Endothelial cell of hepatic sinusoid (primary cell): ENCODE measurements at regions not wholly inside any gene's neighbourhood (a gene's known extent, or its start where the extent isn't known, plus 50 kb on each side); places are given as distances from the start of the nearest gene placed in this dataset.
"Not testable (repeated sequence)": the region's sequence is repeated elsewhere in the genome, so short reads cannot be mapped to it uniquely, and the experiment has no call there.

Experiments used
- in situ Hi-C: cut with HindIII; loops from 2 replicates; pipeline ENCODE4 v1.10.0; 2017; ENCODE audit warnings: low sequenced_read_pairs

DNA sequence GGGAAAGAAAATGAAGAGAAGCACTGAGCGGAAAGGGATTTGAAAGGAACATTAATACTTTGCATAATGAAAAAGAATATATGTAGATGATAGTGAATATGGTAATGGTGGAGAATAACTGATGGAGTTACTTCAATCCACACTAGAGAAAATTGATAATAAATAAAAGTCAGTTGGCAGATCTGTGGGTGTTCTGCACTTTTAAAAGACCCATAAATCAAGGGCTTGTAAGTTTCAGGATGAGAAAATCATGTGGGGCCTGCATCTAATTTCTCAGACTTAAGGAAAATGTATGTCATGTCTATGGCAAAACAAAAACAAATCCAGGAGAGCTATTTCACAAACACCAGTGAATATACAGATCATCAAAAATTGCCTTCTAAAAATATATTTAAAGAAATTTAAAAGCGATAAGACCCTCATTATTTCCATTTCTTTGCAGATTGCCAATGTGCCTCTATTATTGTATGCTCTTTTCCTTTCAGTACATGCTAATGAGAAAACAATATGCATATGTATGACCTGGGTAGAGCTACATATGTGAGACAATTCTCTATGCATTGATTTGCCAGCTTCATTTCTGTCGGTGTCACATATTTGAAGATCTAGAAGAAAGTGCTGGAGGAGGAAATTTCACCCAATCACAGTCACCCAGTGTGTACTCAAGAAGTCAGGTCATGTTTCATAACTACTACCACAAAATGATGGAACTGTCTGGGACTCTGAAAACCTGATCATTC is 269.9 kb upstream of the PDZRN3 start:
- in situ Hi-C loops, result no loop called here

DNA sequence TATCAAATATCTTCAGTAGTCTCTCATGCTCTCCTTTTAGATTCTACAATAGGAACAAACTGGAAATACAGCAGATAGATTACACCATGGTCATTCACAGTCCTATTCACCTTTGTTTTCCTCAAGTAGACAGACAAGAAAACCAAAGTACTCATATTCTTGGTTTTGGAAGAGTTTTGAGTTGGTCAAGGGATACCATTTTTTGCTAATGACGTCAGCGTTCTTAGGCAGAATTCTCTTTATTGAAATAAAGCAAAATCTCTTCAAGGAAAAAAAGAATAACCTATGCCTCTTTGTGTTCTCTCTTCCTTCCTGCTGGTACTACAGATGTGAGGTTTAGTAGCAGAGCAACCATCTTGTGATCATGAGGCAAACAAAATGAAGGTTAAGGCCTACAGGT is 268.3 kb upstream of the PDZRN3 start:
- in situ Hi-C loops, result no loop called here

DNA sequence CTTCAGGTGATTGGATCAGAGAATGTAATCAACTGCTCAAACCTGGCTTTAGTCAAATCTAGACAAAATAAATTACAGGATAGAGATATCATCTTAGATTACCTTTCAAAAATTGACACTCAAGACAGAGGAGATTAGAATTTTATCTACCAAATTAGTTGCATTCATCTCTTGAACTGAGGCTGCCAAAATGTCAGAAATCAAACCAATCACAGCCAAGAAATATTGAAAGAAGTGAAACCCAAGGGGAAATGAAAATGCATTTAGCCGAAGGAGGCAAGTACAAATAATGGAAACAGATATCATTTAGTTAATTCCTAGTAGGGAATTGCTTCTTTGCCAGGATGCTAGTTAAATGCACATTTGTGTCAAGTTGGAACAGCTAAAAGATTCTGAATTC is 261.1 kb upstream of the PDZRN3 start:
- in situ Hi-C loops, result no loop called here

DNA sequence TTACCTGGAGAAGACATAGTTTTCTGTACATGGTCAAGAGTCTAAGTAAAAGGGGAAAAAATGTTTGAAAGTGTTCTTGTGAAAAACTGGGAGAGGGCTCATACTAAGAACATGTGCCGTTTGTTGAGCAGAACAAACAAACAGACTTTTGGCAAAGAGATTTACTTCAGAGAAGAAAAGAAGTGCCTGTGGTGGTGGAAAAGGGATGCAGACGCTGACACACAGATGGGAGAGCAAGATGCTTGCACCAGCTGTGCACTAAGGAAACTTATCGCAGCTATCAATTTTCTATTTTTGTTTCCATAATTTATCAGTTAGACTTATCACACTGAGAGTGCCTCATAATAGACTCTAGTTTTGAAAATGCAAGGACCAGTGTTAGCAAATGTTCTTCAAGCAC is 259.6 kb upstream of the PDZRN3 start:
- in situ Hi-C loops, result no loop called here

DNA sequence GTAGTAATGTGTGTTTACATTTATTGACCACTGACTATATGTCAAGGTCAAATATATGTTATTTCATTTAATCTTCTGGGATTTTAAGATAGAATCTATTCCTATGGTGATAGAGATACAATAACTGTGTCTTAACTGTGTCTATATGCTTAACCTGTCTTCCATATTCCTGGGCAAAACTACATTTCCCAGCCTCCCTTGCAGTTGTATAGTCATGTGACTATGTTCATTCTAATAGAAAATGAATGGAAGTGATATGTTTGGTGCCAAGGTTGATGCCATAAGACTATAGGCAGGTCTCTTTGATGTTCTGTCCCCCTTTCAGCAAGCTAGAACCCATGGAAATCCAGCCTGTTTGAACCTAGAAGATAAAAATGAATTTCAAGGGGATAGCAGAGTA is 258.8 kb upstream of the PDZRN3 start:
- in situ Hi-C loops, result no loop called here

DNA sequence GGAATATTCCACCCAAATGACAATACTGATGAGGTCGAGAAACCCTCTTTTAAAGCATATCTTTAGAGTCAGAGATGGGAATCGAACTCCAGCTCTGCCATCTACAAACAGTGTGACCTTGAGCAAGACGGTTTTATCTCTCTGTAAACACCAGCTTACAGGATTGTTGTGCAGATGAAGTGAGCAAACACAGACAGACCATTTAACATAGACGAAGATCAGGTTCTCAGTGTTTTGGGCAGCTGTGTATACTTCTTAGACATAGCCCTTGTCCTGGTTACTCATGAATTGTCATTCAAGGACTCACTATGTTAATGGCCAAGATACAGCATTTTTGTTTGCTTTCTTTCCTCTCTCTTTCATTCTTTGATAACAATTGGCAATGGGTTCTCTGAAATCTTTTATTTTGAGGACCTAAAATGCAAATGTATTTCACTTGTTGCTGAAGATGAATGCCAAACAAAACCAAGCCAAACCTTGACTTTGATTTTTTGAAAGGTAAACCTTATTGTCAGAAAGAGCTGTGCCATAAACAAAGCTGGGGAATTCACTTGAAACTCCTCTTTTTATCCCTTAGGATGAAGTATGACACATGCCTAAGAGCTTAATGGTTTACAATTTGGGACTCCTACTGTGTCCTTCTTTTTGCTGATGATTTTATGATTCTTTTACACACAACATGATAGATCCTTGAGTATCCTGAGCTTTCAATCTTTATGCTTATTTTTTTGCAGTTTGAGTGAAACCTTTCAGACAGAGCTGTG is 250.0 kb upstream of the PDZRN3 start:
- in situ Hi-C loops, result no loop called here

DNA sequence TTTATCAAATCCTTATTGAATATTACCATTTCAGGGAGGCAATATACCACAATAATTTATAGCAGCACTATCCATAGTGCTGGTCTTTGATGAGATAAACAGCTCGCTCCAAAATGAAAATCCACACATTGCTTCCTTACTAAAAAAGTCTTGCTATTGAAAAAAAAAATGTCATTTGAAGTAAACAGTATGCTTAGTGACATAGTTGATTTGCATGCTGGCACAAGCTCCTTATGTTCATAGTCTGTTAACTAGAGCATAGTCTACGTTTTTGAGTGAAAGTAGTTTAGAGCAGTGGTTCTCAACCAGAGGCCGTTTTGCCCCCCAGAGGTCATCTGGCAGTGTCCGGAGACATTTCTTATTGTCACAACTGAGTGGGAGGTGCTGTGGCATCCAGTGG is 249.4 kb upstream of the PDZRN3 start:
- in situ Hi-C loops, result no loop called here

DNA sequence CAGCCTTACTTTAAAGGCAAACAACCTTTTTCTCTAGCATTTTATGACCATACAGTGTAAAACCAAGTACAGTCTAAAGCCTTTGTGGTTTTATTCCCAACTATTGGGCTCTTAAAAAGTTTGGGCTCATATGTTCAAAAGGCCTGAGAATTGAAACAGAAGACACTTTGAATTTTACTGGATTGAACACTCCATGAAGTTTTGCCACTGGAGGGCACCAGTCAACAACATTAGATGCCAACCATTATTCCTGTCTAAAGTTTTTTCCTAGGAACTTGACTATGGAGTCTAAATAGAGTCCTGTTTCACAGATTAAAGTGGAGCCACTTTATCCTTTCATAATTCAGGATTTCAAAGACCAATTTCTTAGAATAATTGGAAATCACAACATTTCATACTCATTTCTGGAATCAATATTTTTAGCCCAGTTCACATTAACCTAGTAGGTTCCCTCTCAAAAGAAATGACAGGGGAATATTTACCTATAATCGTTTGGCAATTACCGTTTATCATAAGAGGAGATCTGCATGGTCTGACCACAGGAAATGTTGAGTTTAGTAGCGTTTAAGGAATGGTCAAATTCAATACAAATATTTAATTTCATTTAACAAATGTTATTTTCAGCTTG is 244.1 kb upstream of the PDZRN3 start:
- in situ Hi-C loops, result no loop called here

DNA sequence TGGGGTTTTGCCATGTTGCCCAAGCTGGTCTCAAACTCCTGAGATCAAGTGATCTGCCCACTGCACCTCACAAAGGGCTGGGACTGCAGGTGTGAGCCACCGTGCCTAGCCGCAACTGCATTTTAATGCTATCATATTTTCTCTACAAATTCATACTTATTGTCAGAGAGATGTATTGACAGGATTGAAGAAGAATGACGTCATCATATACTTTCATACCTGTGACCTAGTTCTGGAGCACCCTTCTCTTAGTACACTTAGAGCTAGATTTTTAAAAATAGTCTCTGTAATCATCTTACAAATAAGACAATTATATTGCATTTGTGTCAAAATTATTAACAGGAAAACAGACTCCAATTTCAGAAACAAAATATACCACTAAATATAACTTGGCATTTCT is 242.8 kb upstream of the PDZRN3 start:
- in situ Hi-C loops, result no loop called here

DNA sequence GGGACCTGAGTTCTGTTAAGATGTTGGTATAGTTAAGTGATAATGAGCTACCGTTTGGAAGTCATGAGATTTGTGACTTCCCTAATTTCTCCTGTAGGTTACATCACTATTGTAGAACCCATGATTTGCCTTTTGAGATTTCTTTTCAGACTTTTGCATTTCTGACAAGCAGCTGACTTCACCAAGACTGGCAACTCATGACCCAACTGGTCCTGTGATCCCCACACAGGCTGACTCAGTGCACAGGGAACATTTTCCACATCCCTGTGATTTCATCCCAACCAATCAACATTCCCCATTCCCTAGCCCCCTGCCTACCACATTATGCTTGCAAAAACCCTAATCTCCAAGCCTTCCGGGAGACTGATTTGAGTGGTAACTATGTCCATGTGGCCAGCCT is 242.1 kb upstream of the PDZRN3 start:
- in situ Hi-C loops, result no loop called here

DNA sequence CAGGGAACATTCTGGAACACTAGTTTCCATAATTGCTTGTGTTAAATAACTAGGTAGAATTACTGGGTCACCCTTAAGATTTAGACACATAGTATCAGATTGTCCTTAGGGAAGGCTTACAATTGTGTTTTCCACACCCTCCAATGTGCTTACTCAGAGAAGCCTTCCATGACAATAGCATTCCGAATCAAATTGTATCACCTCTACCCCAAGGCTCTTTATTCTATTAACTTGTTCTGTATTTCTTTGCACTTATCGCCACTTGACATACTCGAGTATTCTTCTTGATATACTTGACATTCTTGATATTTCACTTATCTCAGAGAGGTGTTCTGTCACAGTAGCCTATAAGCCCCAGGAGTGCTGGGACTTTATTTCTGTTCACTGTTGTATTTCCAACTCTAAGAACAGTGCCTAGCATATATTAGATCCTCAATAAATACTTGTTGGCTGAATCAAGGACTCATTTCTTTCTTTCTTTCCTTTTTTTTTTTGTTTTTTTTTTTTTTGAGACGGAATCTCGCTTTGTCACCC is 238.9 kb upstream of the PDZRN3 start:
- in situ Hi-C loops, result no loop called here

DNA sequence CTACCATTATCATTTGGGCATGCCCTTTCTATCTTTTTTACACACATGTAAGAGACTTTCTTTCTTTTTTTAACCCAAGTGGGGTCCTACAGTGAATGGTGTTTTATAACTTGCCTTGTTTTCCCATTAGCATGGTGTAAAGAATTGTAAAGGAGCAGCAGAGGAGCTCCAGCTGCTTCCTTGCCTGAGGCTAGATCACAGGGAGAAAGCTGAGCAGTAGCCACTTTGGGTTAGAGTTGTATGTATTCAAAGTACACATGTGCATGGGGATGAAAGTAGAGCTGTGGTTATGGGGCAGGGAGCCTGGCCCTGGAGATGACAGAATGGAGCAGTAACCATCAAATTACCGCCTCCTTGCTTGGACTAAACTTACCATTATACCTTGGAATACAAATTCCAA is 231.1 kb upstream of the PDZRN3 start:
- in situ Hi-C loops, result no loop called here

DNA sequence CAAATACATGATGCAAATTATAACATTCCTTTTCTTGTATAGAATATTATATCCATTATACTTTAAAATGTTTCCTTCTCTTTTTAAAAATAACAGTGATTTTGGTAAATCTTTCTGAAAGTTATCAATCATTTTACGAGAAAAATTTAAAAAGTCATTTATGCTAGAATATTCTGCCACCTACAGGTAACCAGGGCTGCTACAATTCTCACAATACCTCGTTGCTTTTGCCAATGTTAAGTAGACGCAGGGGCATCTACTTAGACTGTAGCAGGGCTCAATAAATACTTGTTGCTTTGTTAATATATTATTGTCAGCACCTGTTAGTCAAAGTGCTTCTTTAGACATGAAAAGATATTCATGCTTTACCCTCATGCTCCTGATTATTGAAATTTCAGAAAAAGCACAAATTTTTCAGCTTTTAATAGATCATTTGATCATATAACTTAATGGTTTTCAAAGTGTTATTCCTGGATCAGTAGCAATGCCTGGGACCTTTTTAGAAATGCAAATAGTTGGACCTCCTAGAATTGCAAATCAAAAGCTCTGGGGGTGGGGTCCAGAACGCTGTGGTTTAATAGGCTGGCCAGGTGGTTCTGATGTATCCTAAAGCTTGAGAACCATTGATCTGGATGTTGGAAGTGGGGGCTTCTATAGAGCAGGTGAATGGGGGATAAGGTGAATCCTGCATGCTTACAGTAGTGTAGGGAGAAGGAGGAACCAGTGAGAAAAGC is 223.6 kb upstream of the PDZRN3 start:
- in situ Hi-C loops, result no loop called here

DNA sequence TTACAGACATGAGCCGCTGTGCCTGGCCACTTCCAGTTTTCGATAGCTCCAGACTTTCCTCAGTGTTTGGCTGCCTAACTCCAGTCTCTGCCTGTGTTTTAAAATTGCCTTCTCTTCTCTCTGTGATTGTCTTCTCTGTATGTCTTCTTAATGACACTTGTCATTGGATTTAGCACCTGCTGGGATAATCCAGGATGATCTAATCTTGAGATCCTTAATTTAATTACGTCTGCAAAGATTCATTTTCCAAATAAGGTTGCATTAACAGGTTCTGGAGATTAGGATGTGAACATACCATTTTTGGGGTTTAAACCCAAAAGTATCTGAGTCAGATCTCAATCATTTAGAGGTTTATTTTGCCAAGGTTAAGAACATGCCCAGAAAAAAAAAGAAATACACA is 222.2 kb upstream of the PDZRN3 start:
- in situ Hi-C loops, result no loop called here

DNA sequence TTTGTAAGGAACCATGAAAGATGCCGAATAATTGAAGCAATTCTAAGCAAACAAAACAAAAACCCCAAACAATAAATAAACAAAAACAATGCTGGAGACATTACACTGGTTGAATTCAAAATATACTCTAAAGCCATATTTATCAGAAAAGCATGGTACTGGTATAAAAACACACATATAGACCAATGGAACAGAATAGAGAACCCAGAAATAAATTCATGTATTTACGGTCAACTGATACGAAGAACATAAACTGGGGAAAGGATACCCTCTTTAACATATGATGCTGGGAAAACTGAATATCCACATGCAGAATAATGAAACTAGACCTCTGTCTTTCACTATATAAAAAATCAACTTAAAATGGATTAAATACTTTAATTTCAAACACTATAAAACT is 214.3 kb upstream of the PDZRN3 start:
- in situ Hi-C loops, result no loop called here

DNA sequence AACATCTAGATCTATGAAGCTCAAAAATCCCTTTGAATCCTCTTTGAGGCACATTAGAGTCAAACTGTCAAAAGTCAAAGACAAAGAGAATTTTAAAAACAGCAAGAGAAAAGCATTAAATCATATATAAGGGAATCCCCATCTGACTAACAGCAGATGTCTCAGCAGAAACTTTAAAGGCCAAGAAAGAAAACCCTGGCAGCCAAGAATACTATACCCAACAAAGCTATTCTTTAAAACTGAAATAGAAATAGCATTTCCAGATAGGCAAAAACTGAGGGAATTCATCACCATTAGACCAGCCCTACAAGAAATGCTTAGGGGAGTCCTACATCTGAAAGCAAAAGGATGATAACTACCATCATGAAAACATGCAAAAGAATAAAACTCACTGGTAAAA is 211.2 kb upstream of the PDZRN3 start:
- in situ Hi-C loops, result no loop called here

DNA sequence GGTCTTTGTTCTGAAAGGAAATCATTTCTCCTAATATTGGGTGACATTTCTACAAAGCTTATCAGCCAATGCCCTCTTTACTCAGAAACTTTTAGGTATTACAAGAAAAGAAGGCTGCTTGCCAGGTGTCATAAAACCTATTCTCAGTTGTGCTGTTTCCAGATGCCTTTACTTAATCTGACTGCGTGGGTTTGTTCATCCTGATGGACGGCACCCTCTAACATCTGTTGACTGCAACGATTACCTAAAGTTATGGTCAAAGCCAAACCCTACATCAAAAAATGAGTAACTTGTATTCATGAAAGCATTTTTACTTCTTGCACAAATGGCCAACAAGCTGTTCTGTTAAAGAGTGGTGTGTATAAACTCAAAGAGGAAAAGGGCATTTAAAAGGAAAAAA is 207.7 kb upstream of the PDZRN3 start:
- in situ Hi-C loops, result no loop called here

DNA sequence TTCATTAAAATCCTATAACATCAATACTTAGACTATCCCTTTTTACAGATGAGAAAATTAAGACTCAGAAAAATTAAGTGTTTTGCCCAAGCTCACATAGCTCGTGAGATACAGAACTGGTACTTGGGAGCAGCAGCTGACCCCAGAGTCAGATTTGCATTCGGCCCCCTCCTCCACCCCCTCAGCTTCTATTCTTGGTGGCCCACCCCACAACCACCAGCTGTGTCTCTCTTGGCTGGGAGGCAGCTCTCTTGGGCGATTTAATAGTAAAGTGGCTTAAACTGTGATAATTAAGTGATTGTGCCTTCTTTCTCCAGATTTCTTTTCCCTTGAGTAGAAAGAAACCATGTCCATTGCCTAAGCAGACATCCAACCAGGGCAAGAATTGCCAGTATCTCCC is 203.6 kb upstream of the PDZRN3 start:
- in situ Hi-C loops, result no loop called here

DNA sequence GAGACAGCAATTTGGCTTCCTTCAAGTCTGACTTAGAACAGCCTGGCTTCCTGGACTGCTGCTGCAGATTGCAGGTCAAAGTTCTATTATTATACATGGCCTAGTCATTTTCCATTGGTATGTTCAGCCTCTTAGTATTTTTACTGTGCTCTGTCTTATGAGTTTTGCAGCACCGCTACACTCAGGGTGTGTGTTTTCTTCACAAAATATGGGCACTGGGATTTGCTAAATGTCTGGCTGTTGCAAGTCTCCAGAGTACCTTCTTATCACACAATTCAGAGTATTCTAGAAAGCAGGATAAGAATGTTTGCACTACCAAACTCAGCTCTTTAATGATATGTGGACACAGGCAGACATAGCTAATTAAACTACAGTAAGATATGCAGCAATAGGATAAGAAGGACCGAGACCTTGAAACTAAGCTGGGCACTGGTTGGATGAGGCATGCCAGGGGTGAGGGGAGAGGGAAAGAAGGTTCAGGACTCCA is 203.0 kb upstream of the PDZRN3 start:
- in situ Hi-C loops, result no loop called here

DNA sequence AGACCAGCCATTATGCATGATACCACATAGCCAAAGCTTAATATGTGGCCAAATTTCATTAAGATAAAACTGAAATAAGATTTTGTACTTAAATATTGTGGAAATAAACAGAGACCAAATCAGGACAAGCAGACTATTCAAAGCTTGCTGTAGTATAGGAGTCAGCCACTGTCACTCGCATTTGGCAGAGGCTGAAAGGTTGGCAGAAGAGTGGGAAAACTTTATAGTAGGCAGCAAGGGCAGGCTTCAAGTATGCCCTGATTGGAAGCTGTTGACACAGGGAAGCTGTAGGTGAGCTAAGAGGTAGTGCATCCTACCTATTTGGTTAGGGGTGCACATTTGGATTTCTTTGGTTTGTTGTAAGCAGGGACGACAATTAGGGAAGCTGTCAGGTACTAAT is 202.5 kb upstream of the PDZRN3 start:
- in situ Hi-C loops, result no loop called here

DNA sequence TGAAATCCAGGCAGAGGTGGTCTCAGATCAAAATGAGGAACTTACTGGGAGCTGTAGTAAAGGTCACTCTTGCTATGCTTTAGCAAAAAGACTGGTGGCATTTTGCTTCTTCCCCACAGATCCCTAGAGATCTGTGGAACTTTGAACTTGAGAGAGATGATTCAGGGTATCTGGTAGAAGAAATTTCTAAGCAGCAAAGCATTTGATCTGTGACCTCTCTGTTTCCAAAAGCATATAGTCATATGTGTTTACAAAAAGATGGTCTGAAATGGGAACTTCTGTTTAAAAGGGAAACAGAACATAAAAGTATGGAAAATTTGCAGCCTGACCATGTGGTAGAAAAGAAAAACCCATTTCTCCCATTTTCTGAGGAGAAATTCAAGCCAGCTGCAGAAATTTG is 196.2 kb upstream of the PDZRN3 start:
- in situ Hi-C loops, result not testable (repeated sequence)
